ENCODE measurements at regions not wholly inside any gene's neighbourhood (a gene's known extent, or its start where the extent isn't known, plus 50 kb on each side); places are given as distances from the start of the nearest gene placed in this dataset.

DNA sequence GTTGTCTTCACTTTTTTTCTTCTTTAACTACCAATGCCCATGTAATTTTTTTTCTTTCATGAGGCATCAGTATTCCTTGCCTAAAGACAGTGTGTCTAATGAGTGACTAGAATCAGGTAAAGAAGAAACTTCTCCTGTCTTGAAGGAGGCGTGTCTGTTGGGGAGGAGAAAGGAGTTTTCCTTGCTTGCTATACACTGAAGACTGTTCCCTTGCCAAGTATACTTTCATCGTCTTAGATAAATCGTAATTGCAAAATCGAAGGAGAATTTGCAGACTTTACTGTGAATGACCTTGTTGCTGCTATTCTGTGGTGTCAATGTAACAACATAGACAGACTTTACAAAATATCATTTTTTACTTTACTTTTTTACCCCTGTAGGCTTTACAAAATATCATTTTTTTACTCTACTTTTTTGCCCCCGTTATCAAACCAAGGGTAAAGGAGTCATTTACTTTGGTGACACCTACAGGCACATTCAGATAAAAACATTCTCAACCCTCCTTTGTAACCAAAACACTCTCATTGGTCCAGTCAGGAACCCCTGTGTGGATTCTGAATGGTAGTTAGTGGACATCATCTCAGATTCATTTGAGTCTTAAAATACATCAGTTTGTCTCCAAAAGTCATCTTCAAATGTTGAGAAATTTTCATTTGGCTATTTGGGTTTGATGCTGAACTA is 232.4 kb downstream of the AHR start:
- Histone ChIP-seq H3K4me3 (no peak overlapping the region), H3K27me3 (ENCODE audit: insufficient read depth, low read depth) (no peaks in the 10 kb centered on the region), H3K36me3 (ENCODE audit: low read depth) (no peaks in the 10 kb centered on the region), H3F3A (ENCODE audit: insufficient read depth, low read depth) (peaks cover 14% of the 10 kb centered on the region), H3K9me3 (ENCODE audit: insufficient read depth, low read depth) (peaks cover 12% of the 10 kb centered on the region; the same call in 1 of the 2 replicates), H3K79me2 (ENCODE audit: low read depth) (no peaks in the 10 kb centered on the region), H3K27ac (no peak overlapping the region), H3K4me1 (replicated peaks; ENCODE audit: insufficient read depth) (peaks cover 20% of the 10 kb centered on the region), H4K20me1 (ENCODE audit: insufficient read depth) (no peaks in the 10 kb centered on the region), H3K4me2 (no peak overlapping the region), H3K9me2 (ENCODE audit: insufficient read depth) (no peaks in the 10 kb centered on the region), H2AFZ (no peak overlapping the region)
- intact Hi-C loops (cut with micrococcal nuclease; ENCODE audit: unreplicated experiment), result loop anchor here (5.0 to 10.0 kb wide), 3 partner anchors 234 to 636 kb away; partner anchors contain the start of gene AHR
- POLR2A ChIA-PET (ENCODE audit: unreplicated experiment), result no interaction called here
- BruUV-seq (replicated peaks), result no TSS peak
- CTCF ChIA-PET, result interaction anchor here (0.7 to 1.0 kb wide), 2 partner anchors 225 to 545 kb away, joined by 3 to 4 read pairs; no protein-coding TSS in a partner anchor
- TF ChIP-seq EZH2 (IDR thresholded peaks at IDR 0.05; ENCODE audit: low read depth), result no peak
- TF ChIP-seq, protein P1, sequence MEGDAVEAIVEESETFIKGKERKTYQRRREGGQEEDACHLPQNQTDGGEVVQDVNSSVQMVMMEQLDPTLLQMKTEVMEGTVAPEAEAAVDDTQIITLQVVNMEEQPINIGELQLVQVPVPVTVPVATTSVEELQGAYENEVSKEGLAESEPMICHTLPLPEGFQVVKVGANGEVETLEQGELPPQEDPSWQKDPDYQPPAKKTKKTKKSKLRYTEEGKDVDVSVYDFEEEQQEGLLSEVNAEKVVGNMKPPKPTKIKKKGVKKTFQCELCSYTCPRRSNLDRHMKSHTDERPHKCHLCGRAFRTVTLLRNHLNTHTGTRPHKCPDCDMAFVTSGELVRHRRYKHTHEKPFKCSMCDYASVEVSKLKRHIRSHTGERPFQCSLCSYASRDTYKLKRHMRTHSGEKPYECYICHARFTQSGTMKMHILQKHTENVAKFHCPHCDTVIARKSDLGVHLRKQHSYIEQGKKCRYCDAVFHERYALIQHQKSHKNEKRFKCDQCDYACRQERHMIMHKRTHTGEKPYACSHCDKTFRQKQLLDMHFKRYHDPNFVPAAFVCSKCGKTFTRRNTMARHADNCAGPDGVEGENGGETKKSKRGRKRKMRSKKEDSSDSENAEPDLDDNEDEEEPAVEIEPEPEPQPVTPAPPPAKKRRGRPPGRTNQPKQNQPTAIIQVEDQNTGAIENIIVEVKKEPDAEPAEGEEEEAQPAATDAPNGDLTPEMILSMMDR (conservative IDR thresholded peaks at IDR 0.05), result no peak
- DNase-seq, result no peak

DNA sequence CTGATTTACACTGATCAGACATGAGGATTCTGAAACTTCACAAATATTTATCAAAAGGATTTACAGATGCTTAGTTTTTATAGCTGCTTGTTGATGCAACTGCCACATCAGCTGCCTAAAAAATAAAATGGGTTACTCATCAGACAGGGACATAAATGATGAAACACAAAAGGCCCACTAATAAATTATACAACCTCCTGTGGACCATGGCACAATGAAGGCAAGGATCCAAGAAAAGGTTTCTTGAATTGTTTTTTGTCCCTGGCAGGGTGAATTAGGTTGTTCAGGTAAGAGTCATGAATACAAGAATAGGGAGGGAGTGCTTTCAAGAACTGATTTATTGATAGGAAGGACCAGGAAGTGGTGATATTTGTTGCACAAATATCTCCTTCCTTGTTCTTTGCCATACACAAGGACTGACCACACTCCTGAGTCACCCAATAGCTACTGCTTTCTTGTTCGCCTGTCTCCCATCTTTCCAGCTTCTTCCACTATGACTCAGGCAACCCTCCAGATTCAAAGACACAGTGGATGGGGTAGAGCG is 234.5 kb downstream of the AHR start:
- CTCF ChIA-PET, result no interaction called here
- TF ChIP-seq, protein P1 (conservative IDR thresholded peaks at IDR 0.05), result no peak

DNA sequence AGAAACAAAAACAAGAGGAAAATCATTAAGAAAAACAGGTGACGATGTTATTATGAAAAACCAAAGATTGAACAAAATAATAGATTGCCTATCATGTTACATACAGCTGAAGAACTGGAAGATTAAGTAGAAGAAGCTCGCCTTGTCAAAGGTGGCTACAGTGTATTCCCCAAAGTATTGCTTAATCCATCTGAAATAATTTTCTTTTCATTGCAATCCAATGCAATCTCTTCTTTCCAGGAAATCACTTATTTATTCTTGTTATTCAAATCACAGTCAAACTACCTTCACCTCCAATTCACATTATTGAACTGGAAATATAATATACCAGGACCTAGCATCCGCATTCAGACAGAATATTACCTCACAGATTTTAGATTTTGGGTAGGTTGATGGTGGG is 235.9 kb downstream of the AHR start:
- no peak for DNase-seq
- ChIA-PET POLR2A (ENCODE audit: unreplicated experiment) (no interaction called here), CTCF (no interaction called here)
- Histone ChIP-seq H3F3A (ENCODE audit: insufficient read depth, low read depth) (peaks cover 14% of the 10 kb centered on the region), H4K20me1 (ENCODE audit: insufficient read depth) (no peaks in the 10 kb centered on the region), H3K79me2 (ENCODE audit: low read depth) (no peaks in the 10 kb centered on the region), H2AFZ (no peak overlapping the region), H3K4me1 (replicated peaks; ENCODE audit: insufficient read depth) (peaks cover 20% of the 10 kb centered on the region), H3K9me3 (ENCODE audit: insufficient read depth, low read depth) (peaks cover 12% of the 10 kb centered on the region; the same call in 1 of the 2 replicates), H3K27me3 (ENCODE audit: insufficient read depth, low read depth) (no peaks in the 10 kb centered on the region), H3K4me2 (no peak overlapping the region), H3K27ac (no peak overlapping the region), H3K4me3 (no peak overlapping the region), H3K36me3 (ENCODE audit: low read depth) (no peaks in the 10 kb centered on the region), H3K9me2 (ENCODE audit: insufficient read depth) (no peaks in the 10 kb centered on the region)
- no TSS peak for BruUV-seq (replicated peaks)
- TF ChIP-seq, protein P1 (conservative IDR thresholded peaks at IDR 0.05), result no peak
- TF ChIP-seq EZH2 (IDR thresholded peaks at IDR 0.05; ENCODE audit: low read depth), result no peak
- intact Hi-C loops (cut with micrococcal nuclease; ENCODE audit: unreplicated experiment), result loop anchor here (5.0 to 10.0 kb wide), 3 partner anchors 237 to 640 kb away; partner anchors contain the start of gene AHR

More for the DNA sequence above, 234.5 kb downstream of the AHR start:
- Histone ChIP-seq H3K9me3 (ENCODE audit: insufficient read depth, low read depth) (peaks cover 12% of the 10 kb centered on the region; the same call in 1 of the 2 replicates), H3F3A (ENCODE audit: insufficient read depth, low read depth) (peaks cover 14% of the 10 kb centered on the region), H3K9me2 (ENCODE audit: insufficient read depth) (no peaks in the 10 kb centered on the region), H2AFZ (0 out of 2 replicates have a peak overlapping the region, but pooled peaks have one; percentile 1), H4K20me1 (ENCODE audit: insufficient read depth) (no peaks in the 10 kb centered on the region), H3K4me2 (peak overlapping the region; percentile 5), H3K27ac (peak overlapping the region; percentile 56), H3K36me3 (ENCODE audit: low read depth) (no peaks in the 10 kb centered on the region), H3K4me3 (no peak overlapping the region), H3K27me3 (ENCODE audit: insufficient read depth, low read depth) (no peaks in the 10 kb centered on the region), H3K4me1 (replicated peaks; ENCODE audit: insufficient read depth) (peaks cover 20% of the 10 kb centered on the region), H3K79me2 (ENCODE audit: low read depth) (no peaks in the 10 kb centered on the region)
- intact Hi-C loops (cut with micrococcal nuclease; ENCODE audit: unreplicated experiment), result loop anchor here (5.0 to 10.0 kb wide), 3 partner anchors 236 to 638 kb away; partner anchors contain the start of gene AHR
- BruUV-seq (replicated peaks), result no TSS peak
- DNase-seq, result peak; percentile 34 to 97
- POLR2A ChIA-PET (ENCODE audit: unreplicated experiment), result no interaction called here

Measured in PC-9 (cell line).